Esophagus (tissue), 2 donors: ENCODE measurements at regions not wholly inside any gene's neighbourhood (a gene's known extent, or its start where the extent isn't known, plus 50 kb on each side); places are given as distances from the start of the nearest gene placed in this dataset.

Experiments
- H3K27ac ChIP-seq, 2 donors: one replicate each; pipeline ENCODE4 v1.5.1; 2013; ENCODE audit warnings: low read depth in 2 of 2, mild to moderate bottlenecking in 2 of 2, inconsistent platforms in 1 of 2, low read length in 1 of 2, moderate library complexity in 1 of 2
- H3K27me3 ChIP-seq, 2 donors: one replicate each; pipeline ENCODE4 v1.6.1; 2013; ENCODE audit warnings: low read length in 2 of 2, control low read depth in 1 of 2, mild to moderate bottlenecking in 1 of 2; ENCODE audit not compliant: insufficient read depth in 2 of 2, control insufficient read depth in 1 of 2
- H3K36me3 ChIP-seq, 2 donors: one replicate each; pipeline ENCODE4 v1.6.1; 2013; ENCODE audit warnings: low read length in 1 of 2; ENCODE audit not compliant: control insufficient read depth in 2 of 2, insufficient read depth in 2 of 2
- H3K4me1 ChIP-seq, 2 donors: one replicate each; pipeline ENCODE4 v1.6.1; 2013; ENCODE audit warnings: low read length in 1 of 2; ENCODE audit not compliant: control insufficient read depth in 2 of 2, insufficient read depth in 2 of 2
- H3K4me3 ChIP-seq, 2 donors: one replicate each; pipeline ENCODE4 v1.5.1; 2013; ENCODE audit warnings: low read length in 2 of 2, mild to moderate bottlenecking in 2 of 2, low read depth in 1 of 2, moderate library complexity in 1 of 2
- H3K9me3 ChIP-seq, 2 donors: one replicate each; pipeline ENCODE4 v1.6.1; 2013; ENCODE audit warnings: mild to moderate bottlenecking in 2 of 2, low read depth in 1 of 2, low read length in 1 of 2, moderate library complexity in 1 of 2; ENCODE audit not compliant: control insufficient read depth in 2 of 2, insufficient read depth in 1 of 2
- WGBS, 2 donors: extraction: QIAGEN DNeasy Blood & Tissue Kit; methylation state at CpG; one replicate each; pipeline ENCODE4 v1.1.7; 2013; 5-methylcytosine and 5-hydroxymethylcytosine counted together
- donor health status: healthy with polysubstance abuse.
- donor health status: Bipolar disorder and iron deficiency.

DNA sequence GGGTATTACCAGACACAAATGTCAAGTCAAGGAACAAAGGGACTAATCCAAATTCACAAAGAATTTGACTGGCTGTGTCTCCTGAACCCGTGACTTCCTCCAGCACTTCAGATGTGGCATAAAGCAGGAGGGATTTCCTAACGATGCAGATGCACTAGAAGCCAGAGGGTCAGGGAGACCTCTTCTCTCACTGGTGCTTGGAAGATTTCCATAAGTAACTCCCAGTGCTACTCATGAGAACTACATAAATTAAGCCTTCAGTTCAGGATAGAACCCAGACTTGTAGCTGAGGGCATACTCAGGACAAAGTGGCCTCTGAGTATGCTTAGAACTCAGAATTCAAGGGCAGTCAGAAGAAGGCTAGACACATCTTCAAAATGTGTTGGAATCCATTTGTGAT, 83.6 kb upstream of the NRIP1 start:
- Histone ChIP-seq H3K27ac (no peak overlapping the region), H3K9me3 (no peaks in the 10 kb centered on the region), H3K4me3 (no peak overlapping the region), H3K4me1 (no peaks in the 10 kb centered on the region), H3K36me3 (no peaks in the 10 kb centered on the region), H3K27me3 (no peaks in the 10 kb centered on the region)
- 84 to 85% methylated on average over 2 of the region's 2 CpGs for WGBS, 2 donors

DNA sequence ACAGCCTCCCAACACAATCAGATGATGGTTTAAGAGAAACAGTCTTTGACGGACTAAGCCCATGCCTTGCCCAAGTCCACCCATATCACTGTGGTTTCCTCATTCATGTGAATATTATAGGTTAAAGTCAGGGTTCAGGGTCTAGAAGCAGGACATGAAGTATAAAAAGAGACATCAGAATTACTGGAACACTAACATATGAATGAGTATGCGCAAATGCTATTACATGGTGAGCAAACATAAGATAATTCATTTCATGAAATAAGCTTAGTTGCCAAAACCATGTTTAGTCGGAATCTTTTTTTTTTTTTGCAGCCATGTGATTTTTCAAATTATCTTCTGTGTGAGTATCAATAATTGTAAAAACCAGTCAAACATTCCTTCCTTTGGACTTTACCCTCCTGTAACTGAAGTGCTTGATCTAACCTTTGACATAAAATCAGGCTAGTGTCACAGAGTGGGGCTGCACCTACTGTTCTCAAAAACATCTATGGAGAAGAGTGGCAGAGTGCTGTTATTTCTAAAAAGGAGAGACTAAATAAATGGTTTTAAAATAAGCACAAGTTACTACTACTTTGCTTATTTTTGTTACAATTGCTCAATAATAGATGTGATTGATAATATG, 84.9 kb upstream of the NRIP1 start:
- WGBS, 2 donors, result 88 to 93% methylated on average over 3 of the region's 3 CpGs
- H3K36me3 ChIP-seq, result no peaks in the 10 kb centered on the region
- H3K9me3 ChIP-seq, result no peaks in the 10 kb centered on the region
- H3K4me1 ChIP-seq, result no peaks in the 10 kb centered on the region
- H3K27me3 ChIP-seq, result no peaks in the 10 kb centered on the region
- no peak overlapping the region for H3K27ac ChIP-seq
- H3K4me3 ChIP-seq, result no peak overlapping the region

DNA sequence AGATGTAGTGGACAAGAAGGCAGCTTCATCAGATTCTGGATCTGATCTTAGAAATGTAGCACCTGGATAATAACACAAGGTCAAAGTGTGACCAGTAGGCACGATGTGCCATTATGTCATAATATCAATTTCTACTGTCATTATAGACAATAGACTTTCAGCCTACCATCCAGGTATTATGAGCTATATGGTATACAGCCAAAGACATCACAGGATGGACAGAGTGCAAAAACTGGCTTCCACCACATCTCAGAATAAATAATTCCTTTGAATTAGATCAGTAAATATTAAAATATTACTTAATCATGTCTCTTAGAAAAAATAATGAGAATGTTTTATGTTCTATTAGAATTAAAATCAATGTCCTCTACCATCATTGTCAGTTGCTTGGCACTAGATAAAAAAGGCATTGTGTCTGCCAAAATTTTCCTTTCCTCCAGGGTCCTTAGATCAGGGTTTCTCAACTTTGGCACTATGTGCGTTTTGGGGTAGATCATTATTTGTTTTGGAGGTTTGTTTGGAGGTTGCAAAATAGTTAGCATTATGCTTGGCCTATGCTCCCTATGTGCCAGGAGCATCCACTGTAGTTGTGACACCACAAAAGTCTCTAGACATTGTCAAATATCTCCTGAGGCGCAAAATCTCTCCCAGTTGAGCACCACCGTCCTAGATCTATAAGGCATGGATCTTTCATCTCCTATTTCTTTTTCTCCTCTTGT, 86.7 kb upstream of the NRIP1 start:
- H3K9me3 ChIP-seq, result no peaks in the 10 kb centered on the region
- 64 to 68% methylated on average over 4 of the region's 4 CpGs for WGBS, 2 donors
- H3K4me3 ChIP-seq, result no peak overlapping the region
- H3K4me1 ChIP-seq, result no peaks in the 10 kb centered on the region
- no peaks in the 10 kb centered on the region for H3K36me3 ChIP-seq
- no peak overlapping the region for H3K27ac ChIP-seq
- no peaks in the 10 kb centered on the region for H3K27me3 ChIP-seq

DNA sequence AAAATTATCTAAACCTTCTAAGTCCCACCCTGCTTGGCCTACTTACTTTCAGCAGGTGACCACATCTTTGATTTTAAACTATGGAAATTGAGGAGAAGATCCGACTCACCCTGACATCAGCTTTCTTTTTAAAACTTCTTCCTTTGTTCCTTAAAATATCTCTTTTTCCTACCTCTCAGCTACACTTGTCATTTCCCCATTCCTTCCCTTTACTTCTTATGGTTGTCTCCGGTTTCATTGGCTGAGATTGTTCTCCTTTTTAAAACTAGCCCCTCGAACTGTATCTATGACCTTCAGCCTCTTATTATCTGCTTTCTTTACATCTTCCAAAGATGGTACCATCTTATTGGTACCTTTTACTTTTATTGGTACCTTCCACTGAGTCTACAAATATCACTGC, 87.8 kb upstream of the NRIP1 start:
- WGBS, 2 donors, result 77% methylated on average over 3 of the region's 3 CpGs
- no peak overlapping the region for H3K4me3 ChIP-seq
- no peaks in the 10 kb centered on the region for H3K36me3 ChIP-seq

DNA sequence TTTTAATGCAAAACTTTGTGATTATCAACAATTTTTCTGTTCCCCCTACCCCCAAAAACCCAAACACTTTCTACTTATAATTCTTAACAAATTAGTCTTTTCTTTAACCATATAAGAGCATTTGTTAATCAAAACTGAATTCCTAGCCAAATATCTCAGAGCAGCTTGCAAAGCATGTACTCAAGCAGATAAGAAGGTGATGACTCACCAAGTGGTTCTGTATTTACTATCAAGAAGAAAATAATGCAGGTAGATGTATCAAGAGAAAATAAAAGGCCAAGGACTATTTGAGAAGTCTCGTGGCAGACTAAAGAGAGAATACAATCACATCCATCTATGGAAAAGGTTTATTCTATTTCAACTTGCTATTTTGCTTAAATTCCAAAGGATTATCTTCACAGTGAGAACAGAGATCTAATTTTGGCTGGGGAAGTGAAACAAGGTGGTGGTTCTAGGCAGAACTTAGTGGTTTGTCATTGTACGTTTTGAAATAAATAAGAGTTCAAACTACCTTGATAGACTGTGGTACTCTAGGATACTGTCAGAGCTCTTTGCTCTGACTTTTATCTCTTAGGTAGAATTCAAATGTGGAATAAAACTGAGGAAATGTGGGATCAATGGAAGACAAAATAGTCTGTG, 94.7 kb upstream of the NRIP1 start:
- Histone ChIP-seq H3K4me3 (no peak overlapping the region), H3K27ac (no peak overlapping the region)
- WGBS, 2 donors, result 63 to 70% methylated on average over 2 of the region's 2 CpGs

More for the DNA sequence above, 87.8 kb upstream of the NRIP1 start:
- H3K9me3 ChIP-seq, result no peaks in the 10 kb centered on the region
- no peaks in the 10 kb centered on the region for H3K4me1 ChIP-seq
- no peaks in the 10 kb centered on the region for H3K27me3 ChIP-seq
- H3K27ac ChIP-seq, result no peak overlapping the region

DNA sequence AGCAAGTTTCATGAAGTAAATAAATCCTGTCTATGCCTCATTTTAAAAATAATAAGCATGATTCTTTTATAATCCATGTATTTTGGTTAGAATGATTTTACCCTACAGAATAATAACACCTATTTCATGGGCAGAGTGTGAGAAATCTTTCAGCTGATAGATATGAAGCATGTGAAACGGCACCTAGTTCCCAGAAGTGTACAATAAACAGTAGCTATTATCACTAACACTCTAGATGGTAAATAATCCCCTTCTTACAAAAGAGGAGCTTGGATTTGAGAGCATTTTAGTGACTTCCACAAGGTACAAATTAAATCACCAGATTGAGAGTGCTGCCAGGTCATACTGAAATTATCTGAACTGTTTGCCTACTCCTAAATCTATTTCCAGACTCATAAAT, 95.3 kb upstream of the NRIP1 start:
- Histone ChIP-seq H3K4me3 (no peak overlapping the region), H3K27ac (no peak overlapping the region), H3K36me3 (no peaks in the 10 kb centered on the region), H3K9me3 (no peaks in the 10 kb centered on the region), H3K27me3 (no peaks in the 10 kb centered on the region), H3K4me1 (no peaks in the 10 kb centered on the region)
- 84 to 87% methylated on average over 1 of the region's 1 CpG for WGBS, 2 donors

More for the DNA sequence above, 94.7 kb upstream of the NRIP1 start:
- H3K36me3 ChIP-seq, result no peaks in the 10 kb centered on the region
- H3K9me3 ChIP-seq, result no peaks in the 10 kb centered on the region
- H3K4me1 ChIP-seq, result no peaks in the 10 kb centered on the region
- no peaks in the 10 kb centered on the region for H3K27me3 ChIP-seq

DNA sequence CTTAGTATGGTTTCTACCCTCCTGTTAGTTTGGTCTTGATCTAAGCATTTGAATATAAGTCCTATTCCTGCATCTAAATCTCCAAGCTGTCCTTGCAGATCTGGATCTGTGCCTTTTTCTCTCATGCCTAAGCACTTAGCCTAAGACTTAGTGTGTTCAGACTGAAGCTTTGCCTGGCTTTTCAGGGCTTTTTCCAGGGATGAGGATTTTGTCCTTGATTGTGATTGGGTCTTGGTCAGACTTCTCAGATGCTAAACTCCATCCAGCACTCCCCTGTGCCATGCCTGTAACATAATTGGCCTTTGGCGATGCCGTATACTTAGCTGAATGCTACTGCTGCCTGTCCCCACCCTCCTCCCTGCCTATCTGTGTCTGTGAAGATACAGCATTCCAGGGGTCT, 98.1 kb upstream of the NRIP1 start:
- Histone ChIP-seq H3K36me3 (no peaks in the 10 kb centered on the region), H3K9me3 (no peaks in the 10 kb centered on the region), H3K27me3 (no peaks in the 10 kb centered on the region), H3K4me1 (no peaks in the 10 kb centered on the region), H3K4me3 (no peak overlapping the region), H3K27ac (no peak overlapping the region)
- 84 to 86% methylated on average over 2 of the region's 2 CpGs for WGBS, 2 donors

DNA sequence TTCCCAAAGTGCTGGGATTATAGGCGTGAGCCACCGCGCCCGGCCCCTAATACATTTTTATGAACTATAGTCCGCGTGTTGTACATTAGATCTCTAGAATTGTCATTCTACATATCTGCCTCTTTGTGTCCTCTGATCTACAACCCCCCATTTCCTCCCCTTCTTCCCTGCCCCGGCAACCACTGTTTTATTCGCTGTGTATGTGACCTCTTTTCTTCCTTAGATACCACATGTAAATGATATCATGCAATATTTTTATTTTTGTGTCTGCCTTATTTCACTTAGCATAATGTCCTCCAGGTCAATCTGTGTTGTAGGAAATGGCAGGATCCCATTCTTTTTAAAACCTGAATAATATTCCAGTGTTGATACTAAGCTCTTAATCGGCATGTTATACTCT, 99.5 kb upstream of the NRIP1 start:
- Histone ChIP-seq H3K27me3 (no peaks in the 10 kb centered on the region), H3K27ac (no peak overlapping the region), H3K36me3 (no peaks in the 10 kb centered on the region), H3K4me1 (no peaks in the 10 kb centered on the region), H3K9me3 (no peaks in the 10 kb centered on the region), H3K4me3 (no peak overlapping the region)
- 86 to 92% methylated on average over 9 of the region's 9 CpGs for WGBS, 2 donors

DNA sequence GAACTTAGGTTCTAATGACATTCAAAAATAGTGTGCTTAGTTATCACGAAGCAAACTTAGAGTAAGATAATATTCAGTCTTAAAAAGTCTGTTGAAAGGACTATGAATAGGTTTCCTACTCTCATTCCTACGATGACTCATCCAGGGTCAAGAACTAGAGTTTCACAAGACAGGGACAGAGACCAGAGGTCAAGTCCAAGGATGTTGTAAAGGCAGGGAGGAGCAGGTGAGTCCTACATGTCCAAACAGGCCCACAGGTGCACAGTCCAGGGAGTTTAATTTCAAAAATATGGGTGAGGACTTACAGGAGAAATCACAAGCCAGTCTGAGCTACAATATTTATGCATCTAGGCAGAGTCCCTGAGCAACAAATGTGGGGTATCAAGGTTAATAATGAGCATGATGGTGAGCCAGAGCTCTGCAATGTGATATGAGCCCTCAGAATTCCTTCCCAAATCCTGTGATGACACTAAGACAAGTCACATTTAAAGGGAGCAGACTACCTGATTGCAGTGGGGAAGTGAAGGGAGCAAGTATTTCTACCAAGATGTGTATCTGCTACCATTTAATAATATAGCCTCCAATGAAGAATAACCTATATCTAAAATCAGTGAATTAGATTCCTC, 100.0 kb upstream of the NRIP1 start:
- H3K9me3 ChIP-seq, result no peaks in the 10 kb centered on the region
- H3K4me1 ChIP-seq, result no peaks in the 10 kb centered on the region
- H3K27me3 ChIP-seq, result no peaks in the 10 kb centered on the region
- no peak overlapping the region for H3K27ac ChIP-seq
- WGBS, 2 donors, result 50 to 64% methylated on average over 2 of the region's 2 CpGs
- H3K4me3 ChIP-seq, result no peak overlapping the region
- H3K36me3 ChIP-seq, result no peaks in the 10 kb centered on the region
